NCI-H1417 (cell line): ENCODE measurements at regions not wholly inside any gene's neighbourhood (a gene's known extent, or its start where the extent isn't known, plus 50 kb on each side); places are given as distances from the start of the nearest gene placed in this dataset.

Source experiments
- DNase-seq, 3 experiments: peaks; one replicate each; lab custom pipeline; 2025; lab: John Stamatoyannopoulos, UW

GRCh38 chr6:53216301-53216700 lies 67.7 kb upstream of the GCM1 start:
- no peak for DNase-seq

GRCh38 chr6:53214172-53214571 lies 65.5 kb upstream of the GCM1 start:
- no peak for DNase-seq

DNA sequence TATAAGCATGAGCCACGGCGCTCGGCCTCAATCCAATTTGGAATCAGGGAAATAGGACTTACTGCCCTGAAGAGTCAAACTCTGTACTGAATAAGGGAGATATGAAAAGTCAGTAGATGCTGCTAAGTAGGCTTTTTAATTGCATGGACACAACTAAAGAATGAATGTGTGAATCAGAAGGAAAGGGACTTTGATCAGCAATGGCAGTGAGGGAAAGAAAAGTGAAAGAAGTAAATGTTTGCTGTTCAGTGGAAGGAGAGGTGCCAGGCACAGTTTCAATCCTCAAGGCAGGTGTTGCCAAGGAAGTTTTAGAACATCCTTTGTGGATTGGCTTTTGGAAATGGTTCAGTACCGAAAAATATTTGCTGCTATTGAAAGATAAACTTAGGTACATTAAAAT lies 62.2 kb upstream of the GCM1 start:
- no peak for DNase-seq

- DNase-seq = no peak
Observed at GRCh38 chr6:53209681-53210080, 61.0 kb upstream of the GCM1 start.

DNA sequence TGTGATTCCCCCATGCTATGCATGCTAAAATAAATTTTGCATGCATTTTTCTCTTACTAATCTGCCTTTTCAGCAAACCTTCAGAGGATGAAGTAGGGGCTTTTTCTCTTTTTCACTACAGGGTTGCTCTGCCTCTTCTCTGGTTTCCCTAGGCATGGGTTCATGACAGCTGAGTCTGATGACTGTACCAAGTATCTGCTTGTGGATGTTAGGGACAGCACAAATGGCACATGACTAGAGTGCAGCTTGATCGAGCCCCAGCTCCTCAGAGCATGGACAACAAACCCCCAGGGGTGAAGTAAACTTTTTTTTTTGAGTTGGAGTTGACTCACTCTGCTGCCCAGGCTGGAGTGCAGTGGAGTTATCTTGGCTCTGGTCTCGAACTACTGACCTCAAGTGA lies 57.1 kb upstream of the GCM1 start:
- DNase-seq = no peak

DNA sequence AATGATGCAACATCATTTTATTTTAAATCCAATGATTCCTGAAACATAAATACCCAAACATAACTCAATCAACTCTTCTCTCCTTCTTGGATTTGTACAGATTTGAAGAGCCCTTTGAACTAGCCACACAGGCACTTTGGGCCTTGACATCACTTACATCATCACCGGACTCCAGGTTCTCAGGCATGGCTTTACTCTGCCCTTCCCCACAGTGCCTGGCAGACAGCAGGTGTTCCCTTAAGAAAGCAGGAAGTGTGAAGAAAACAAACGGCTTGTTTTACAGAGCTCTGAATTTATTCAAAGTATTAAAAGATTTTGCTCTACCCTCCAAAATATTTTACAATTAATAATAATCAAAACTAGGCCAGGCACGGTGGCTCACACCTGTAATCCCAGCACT lies 54.8 kb upstream of the GCM1 start:
- peak in 1 of 3 experiments; percentile 30 for DNase-seq

- no peak for DNase-seq
Observed at GRCh38 chr6:53202052-53202451, 53.4 kb upstream of the GCM1 start.

DNA sequence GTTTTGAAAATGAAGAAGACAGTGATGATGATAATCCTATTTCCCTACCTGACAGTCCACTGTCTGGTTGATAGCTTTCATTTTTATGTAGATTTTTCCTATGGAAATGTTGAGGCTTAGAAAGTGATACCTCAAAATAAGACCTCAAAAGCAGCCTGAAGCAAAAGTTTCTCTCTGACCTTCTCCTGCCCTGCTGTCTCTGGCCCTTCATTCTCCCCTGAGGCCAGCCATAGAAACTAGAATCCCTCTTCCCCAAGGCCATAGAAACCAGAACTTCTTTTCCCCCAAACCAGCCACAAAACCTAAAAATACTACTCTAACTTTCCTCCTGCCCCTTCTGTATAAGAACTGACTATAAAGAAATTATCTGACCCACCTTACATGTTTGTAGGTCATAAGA lies 52.6 kb upstream of the GCM1 start:
- no peak for DNase-seq

- DNase-seq = no peak
Observed at GRCh38 chr6:53199765-53200164, 51.1 kb upstream of the GCM1 start.

DNA sequence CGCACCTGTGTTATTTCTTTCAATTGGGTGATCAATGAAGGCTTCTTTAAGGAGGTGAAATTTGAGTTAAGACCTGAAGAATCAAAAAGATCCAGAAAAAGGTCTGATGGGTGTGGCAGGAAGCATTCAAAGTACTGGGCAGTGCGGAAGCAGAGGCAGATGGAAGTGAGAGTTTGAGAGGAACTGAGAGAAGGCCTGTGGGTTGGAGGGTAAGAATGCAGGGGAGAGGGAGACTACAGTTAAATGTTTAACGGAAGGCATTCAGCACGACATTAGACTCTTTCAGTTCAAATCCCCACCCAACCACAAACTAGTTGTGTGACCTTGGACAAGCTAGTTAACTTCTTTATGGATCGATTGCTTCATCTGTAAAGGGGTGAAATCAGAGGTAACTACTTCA lies 50.5 kb upstream of the GCM1 start:
- no peak for DNase-seq
